Transverse colon (tissue), 4 donors: ENCODE measurements at regions not wholly inside any gene's neighbourhood (a gene's known extent, or its start where the extent isn't known, plus 50 kb on each side); places are given as distances from the start of the nearest gene placed in this dataset.
A peak's percentile ranks its signal among the peaks of the same experiment; 100 is the strongest.
"Not testable (repeated sequence)": the region's sequence is repeated elsewhere in the genome, so short reads cannot be mapped to it uniquely, and the experiment has no call there.

ENCODE experiments used
- DNase-seq: peaks from one replicate; pipeline ENCODE4 v3.0.0-alpha.2; 2019
- H3K27ac ChIP-seq, 4 donors: fragments of 200-600 bp; sonication (generic); 2 replicates each; pipeline ENCODE4 v1.5.1; 2016 to 2018; ENCODE audit warnings: inconsistent platforms in 4 of 4
- H3K27me3 ChIP-seq: fragments of 200-600 bp; sonication (generic); 2 replicates; pipeline ENCODE4 v1.5.1; 2017; ENCODE audit warnings: inconsistent platforms
- H3K36me3 ChIP-seq, 4 donors: fragments of 200-600 bp; sonication (generic); 2 replicates each; pipeline ENCODE4 v1.5.1; 2017 to 2019; ENCODE audit warnings: inconsistent platforms in 4 of 4
- H3K4me1 ChIP-seq, 4 donors: fragments of 200-600 bp; sonication (generic); 2 replicates each; pipeline ENCODE4 v1.5.1; 2017 to 2020; ENCODE audit warnings: inconsistent platforms in 4 of 4
- H3K4me3 ChIP-seq, 4 donors: fragments of 200-600 bp; sonication (generic); 1 replicate in 1 of 4; 2 replicates in 3 of 4; pipeline versions ENCODE4 v1.5.1 to v1.6.1; 2017 to 2019; ENCODE audit warnings: inconsistent platforms in 4 of 4
- H3K9me3 ChIP-seq, 2 donors: fragments of 200-600 bp; sonication (generic); 2 replicates each; pipeline ENCODE4 v1.5.1; 2017 to 2019; ENCODE audit warnings: inconsistent platforms in 2 of 2
- CTCF ChIP-seq, 5 experiments: fragments of 200-600 bp in 3 of 5; fragments of 450-650 bp in 2 of 5; sonication (generic) in 3 of 5; IDR thresholded peaks; 1 replicate in 2 of 5; 2 replicates in 3 of 5; pipeline ENCODE4 v1.5.1; 2016 to 2017; ENCODE audit warnings: antibody characterized with exemption in 5 of 5, inconsistent platforms in 3 of 5, mild to moderate bottlenecking in 2 of 5, moderate library complexity in 1 of 5
- EP300 ChIP-seq: sonication (generic); formaldehyde crosslinking; IDR thresholded peaks from one replicate; pipeline ENCODE4 v1.6.1; 2017; ENCODE audit warnings: antibody characterized with exemption, low read depth
- POLR2A ChIP-seq: fragments of 450-650 bp; IDR thresholded peaks from one replicate; pipeline ENCODE4 v1.6.1; 2016; ENCODE audit warnings: antibody characterized with exemption, mild to moderate bottlenecking, moderate library complexity
- POLR2AphosphoS5 ChIP-seq, 3 donors: sonication (generic); formaldehyde crosslinking; IDR thresholded peaks; one replicate each; pipeline ENCODE4 v1.6.1; 2016; ENCODE audit warnings: antibody characterized with exemption in 3 of 3
- WGBS, 2 donors: methylation state at CpG; one replicate each; pipeline ENCODE4 v1.1.5; 2018; ENCODE audit warnings: low coverage in 1 of 2; 5-methylcytosine and 5-hydroxymethylcytosine counted together
- in situ Hi-C, 4 donors: fragments of 200-750 bp; cut with MboI; loops; one replicate each; pipeline versions ENCODE4 v1.15.0 to v1.15.1; 2017; ENCODE audit warnings: low sequenced_read_pairs in 3 of 4, low pct_ligation_motif_present in 1 of 4, low pct_unique_long_range_greater_than_20kb in 1 of 4
- intact Hi-C: fragments of 100-400 bp; cut with DNase I; formaldehyde crosslinking; loops from one replicate; pipeline ENCODE4 v1.15.1; 2023; ENCODE audit warnings: low total_unique reads

- WGBS, 2 donors: 62 to 63% methylated on average over 6 of the region's 6 CpGs
- Histone ChIP-seq H3K4me3 (no peak overlapping the region), H3K27ac (peak overlapping the region; percentile 23 to 62 (median 48)), H3K27me3 (no peaks in the 10 kb centered on the region), H3K36me3 (no peaks in the 10 kb centered on the region), H3K4me1 (no peaks in the 10 kb centered on the region), H3K9me3 (no peaks in the 10 kb centered on the region)
- intact Hi-C loops: no loop called here
- TF ChIP-seq EP300 (no peak), POLR2A (no peak), CTCF (IDR thresholded peaks at IDR 0.05) (no peak), POLR2AphosphoS5 (IDR thresholded peaks at IDR 0.05) (no peak)
- DNase-seq: no peak
- in situ Hi-C loops: no loop called here
These were observed 59.9 kb downstream of the FOXA2 start for GRCh38 chr20:22524393-22525015.

- Histone ChIP-seq H3K27me3 (no peaks in the 10 kb centered on the region), H3K4me1 (no peaks in the 10 kb centered on the region), H3K27ac (peak overlapping the region; percentile 21 to 62 (median 48)), H3K36me3 (no peaks in the 10 kb centered on the region), H3K4me3 (no peak overlapping the region), H3K9me3 (no peaks in the 10 kb centered on the region)
- intact Hi-C loops: no loop called here
- peak; percentile 40 for DNase-seq
- 68 to 80% methylated on average over 6 to 15 of the region's 15 CpGs for WGBS, 2 donors
- in situ Hi-C loops: no loop called here
- TF ChIP-seq POLR2A (no peak), POLR2AphosphoS5 (IDR thresholded peaks at IDR 0.05) (peak; percentile 74 to 88 (median 76)), EP300 (peak; percentile 79)
These were observed 60.6 kb downstream of the FOXA2 start for GRCh38 chr20:22523499-22524392.

- no peak for TF ChIP-seq CTCF (IDR thresholded peaks at IDR 0.05)
- TF ChIP-seq EP300: no peak
- TF ChIP-seq POLR2A: no peak
- no peak for TF ChIP-seq POLR2AphosphoS5 (IDR thresholded peaks at IDR 0.05)
- intact Hi-C loops: no loop called here
- Histone ChIP-seq H3K36me3 (no peaks in the 10 kb centered on the region), H3K27me3 (no peaks in the 10 kb centered on the region), H3K27ac (peak overlapping the region; percentile 21 to 57 (median 46)), H3K4me3 (no peak overlapping the region), H3K9me3 (no peaks in the 10 kb centered on the region), H3K4me1 (no peaks in the 10 kb centered on the region)
- in situ Hi-C loops: no loop called here
- 93 to 94% methylated on average over 6 to 7 of the region's 7 CpGs for WGBS, 2 donors
- no peak for DNase-seq
These were observed 61.3 kb downstream of the FOXA2 start for GRCh38 chr20:22523128-22523498.

- no peak for DNase-seq
- Histone ChIP-seq H3K27ac (peak overlapping the region; percentile 21 to 57 (median 46)), H3K27me3 (no peaks in the 10 kb centered on the region), H3K4me3 (no peak overlapping the region), H3K36me3 (no peaks in the 10 kb centered on the region), H3K4me1 (no peaks in the 10 kb centered on the region), H3K9me3 (no peaks in the 10 kb centered on the region)
- intact Hi-C loops (no loop called here), in situ Hi-C loops (no loop called here)
- 90 to 94% methylated on average over 2 to 3 of the region's 3 CpGs for WGBS, 2 donors
- no peak for TF ChIP-seq POLR2A
- no peak for TF ChIP-seq EP300
- TF ChIP-seq CTCF (IDR thresholded peaks at IDR 0.05): no peak
- no peak for TF ChIP-seq POLR2AphosphoS5 (IDR thresholded peaks at IDR 0.05)
These were observed 61.7 kb downstream of the FOXA2 start for GRCh38 chr20:22522701-22523100.

GRCh38 chr20:22521940-22522339 lies 62.4 kb downstream of the FOXA2 start:
- H3K4me3 ChIP-seq, H3K9me3 ChIP-seq, H3K27ac ChIP-seq, H3K36me3 ChIP-seq, in situ Hi-C loops, H3K27me3 ChIP-seq, H3K4me1 ChIP-seq, intact Hi-C loops, DNase-seq: not testable (repeated sequence)
- 91 to 95% methylated on average over 4 to 12 of the region's 12 CpGs for WGBS, 2 donors
